Activated B cell treated with CpG ODN at 0.5 μM for 24 hours (primary cell): ENCODE measurements at regions not wholly inside any gene's neighbourhood (a gene's known extent, or its start where the extent isn't known, plus 50 kb on each side); places are given as distances from the start of the nearest gene placed in this dataset.

Experiments
- ATAC-seq: fragments of 200-7000 bp; cut with Tn5 transposase; one replicate; pipeline ENCODE4 v1.10.0; 2021; ENCODE audit warnings: low read depth, mild to moderate bottlenecking, moderate library complexity
- CTCF ChIA-PET: fragments of 350-600 bp; sonication (Branson Sonifier 250); formaldehyde crosslinking; loops from one replicate; lab custom pipeline; 2021; ENCODE audit warnings: antibody characterized with exemption; lab: Charles Lee
- POLR2A ChIA-PET: fragments of 350-600 bp; sonication (Branson Sonifier 250); formaldehyde crosslinking; loops from one replicate; lab custom pipeline; 2021; ENCODE audit warnings: antibody characterized with exemption; lab: Charles Lee
- DNase-seq: peaks from one replicate; pipeline ENCODE4 v3.0.0; 2022
- H3K27ac Mint-ChIP-seq: one replicate; pipeline ENCODE4 v1.8.0; 2020; ENCODE audit warnings: mixed read lengths
- H3K27me3 Mint-ChIP-seq: one replicate; pipeline ENCODE4 v1.8.0; 2021; ENCODE audit warnings: mixed read lengths
- H3K36me3 Mint-ChIP-seq: one replicate; pipeline ENCODE4 v1.8.0; 2021; ENCODE audit warnings: low read depth, mixed read lengths
- H3K4me1 Mint-ChIP-seq: one replicate; pipeline ENCODE4 v1.8.0; 2021; ENCODE audit warnings: mixed read lengths
- H3K4me3 Mint-ChIP-seq: one replicate; pipeline ENCODE4 v1.8.0; 2020; ENCODE audit warnings: mild to moderate bottlenecking, mixed read lengths
- H3K9me3 Mint-ChIP-seq: one replicate; pipeline ENCODE4 v1.8.0; 2020; ENCODE audit warnings: mixed read lengths
- CTCF ChIP-seq: fragments of 200-600 bp; IDR thresholded peaks from one replicate; pipeline ENCODE4 v1.8.0; 2022; ENCODE audit warnings: antibody characterized with exemption, mild to moderate bottlenecking
- intact Hi-C: fragments of 100-400 bp; cut with micrococcal nuclease; formaldehyde crosslinking; loops from one replicate; pipeline ENCODE4 v1.15.1; 2024

- ATAC-seq: no peak
- no peaks in the 10 kb centered on the region for H3K4me1 Mint-ChIP-seq
- TF ChIP-seq CTCF: no peak
- H3K27me3 Mint-ChIP-seq: no peaks in the 10 kb centered on the region
- no peak overlapping the region for H3K27ac Mint-ChIP-seq
- CTCF ChIA-PET: no interaction called here
- POLR2A ChIA-PET: no interaction called here
- no peak for DNase-seq
- no peak overlapping the region for H3K4me3 Mint-ChIP-seq
- intact Hi-C loops: no loop called here
- H3K36me3 Mint-ChIP-seq: no peaks in the 10 kb centered on the region
- H3K9me3 Mint-ChIP-seq: no peaks in the 10 kb centered on the region
Measured at GRCh38 chr11:131279654-131280384, 90.6 kb upstream of the NTM start.

GRCh38 chr11:131281316-131281715 lies 89.1 kb upstream of the NTM start:
- Mint-ChIP-seq H3K4me3 (no peak overlapping the region), H3K4me1 (no peaks in the 10 kb centered on the region), H3K27me3 (no peaks in the 10 kb centered on the region), H3K9me3 (no peaks in the 10 kb centered on the region), H3K27ac (no peak overlapping the region), H3K36me3 (no peaks in the 10 kb centered on the region)
- ChIA-PET CTCF (no interaction called here), POLR2A (no interaction called here)
- DNase-seq: no peak
- no peak for TF ChIP-seq CTCF
- intact Hi-C loops: no loop called here
- ATAC-seq: no peak

GRCh38 chr11:131284041-131284440 lies 86.4 kb upstream of the NTM start:
- intact Hi-C loops: no loop called here
- Mint-ChIP-seq H3K4me1 (no peaks in the 10 kb centered on the region), H3K27ac (no peak overlapping the region), H3K9me3 (no peaks in the 10 kb centered on the region), H3K36me3 (no peaks in the 10 kb centered on the region), H3K4me3 (no peak overlapping the region), H3K27me3 (no peaks in the 10 kb centered on the region)
- ATAC-seq (no peak), DNase-seq (no peak)
- TF ChIP-seq CTCF: no peak
- ChIA-PET POLR2A (no interaction called here), CTCF (no interaction called here)

- H3K36me3 Mint-ChIP-seq: no peaks in the 10 kb centered on the region
- TF ChIP-seq CTCF: no peak
Measured at GRCh38 chr11:131288521-131289091, 81.8 kb upstream of the NTM start.

GRCh38 chr11:131290185-131290584 lies 80.2 kb upstream of the NTM start:
- no peak for TF ChIP-seq CTCF
- CTCF ChIA-PET: no interaction called here
- H3K27ac Mint-ChIP-seq: no peak overlapping the region
- no peaks in the 10 kb centered on the region for H3K27me3 Mint-ChIP-seq
- POLR2A ChIA-PET: no interaction called here
- no peaks in the 10 kb centered on the region for H3K9me3 Mint-ChIP-seq
- H3K4me3 Mint-ChIP-seq: no peak overlapping the region
- DNase-seq (no peak), ATAC-seq (no peak)
- no peaks in the 10 kb centered on the region for H3K36me3 Mint-ChIP-seq
- no peaks in the 10 kb centered on the region for H3K4me1 Mint-ChIP-seq
- intact Hi-C loops: no loop called here

More at GRCh38 chr11:131288521-131289091, 81.8 kb upstream of the NTM start:
- H3K27me3 Mint-ChIP-seq: no peaks in the 10 kb centered on the region
- H3K9me3 Mint-ChIP-seq: no peaks in the 10 kb centered on the region
- intact Hi-C loops: no loop called here
- CTCF ChIA-PET: no interaction called here
- ATAC-seq: no peak
- no peak overlapping the region for H3K27ac Mint-ChIP-seq
- H3K4me3 Mint-ChIP-seq: no peak overlapping the region
- POLR2A ChIA-PET: no interaction called here
- H3K4me1 Mint-ChIP-seq: no peaks in the 10 kb centered on the region
- DNase-seq: no peak
